MM.1S (cell line): ENCODE measurements at regions not wholly inside any gene's neighbourhood (a gene's known extent, or its start where the extent isn't known, plus 50 kb on each side); places are given as distances from the start of the nearest gene placed in this dataset.

ENCODE experiments used
- EZH2 ChIP-seq: fragments of 300-600 bp; sonication (generic); optimal IDR thresholded peaks from 2 replicates; pipeline ENCODE3; 2017; ENCODE audit warnings: low read depth, mild to moderate bottlenecking, antibody characterized with exemption, low read length, mixed read lengths
- TF ChIP-seq, protein P1 (sequence below): fragments of 300-600 bp; sonication (generic); IDR thresholded peaks from 2 replicates; pipeline ENCODE4 v1.5.1; 2016; ENCODE audit warnings: antibody characterized with exemption, low read length, mixed read lengths

DNA sequence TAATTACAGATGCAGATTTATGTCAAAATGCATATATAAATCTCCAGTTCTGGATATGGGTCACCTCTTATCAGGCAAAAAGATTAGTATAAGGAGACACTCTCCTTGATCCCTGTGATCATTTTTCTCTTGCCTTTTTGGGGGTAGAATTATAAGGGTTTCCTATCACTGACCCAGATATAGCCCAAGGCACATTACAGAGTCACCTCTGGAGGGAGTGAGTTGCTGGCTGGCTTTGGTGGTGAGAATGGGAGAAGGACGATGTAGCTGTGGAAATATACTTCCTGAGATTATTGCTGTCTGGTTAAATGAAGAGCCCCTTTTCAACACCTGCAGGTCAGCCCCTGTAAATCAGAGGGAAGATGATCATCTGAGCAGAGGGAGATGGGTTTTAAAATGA lies 418.7 kb downstream of the MTX2 start:
- TF ChIP-seq, protein P1, sequence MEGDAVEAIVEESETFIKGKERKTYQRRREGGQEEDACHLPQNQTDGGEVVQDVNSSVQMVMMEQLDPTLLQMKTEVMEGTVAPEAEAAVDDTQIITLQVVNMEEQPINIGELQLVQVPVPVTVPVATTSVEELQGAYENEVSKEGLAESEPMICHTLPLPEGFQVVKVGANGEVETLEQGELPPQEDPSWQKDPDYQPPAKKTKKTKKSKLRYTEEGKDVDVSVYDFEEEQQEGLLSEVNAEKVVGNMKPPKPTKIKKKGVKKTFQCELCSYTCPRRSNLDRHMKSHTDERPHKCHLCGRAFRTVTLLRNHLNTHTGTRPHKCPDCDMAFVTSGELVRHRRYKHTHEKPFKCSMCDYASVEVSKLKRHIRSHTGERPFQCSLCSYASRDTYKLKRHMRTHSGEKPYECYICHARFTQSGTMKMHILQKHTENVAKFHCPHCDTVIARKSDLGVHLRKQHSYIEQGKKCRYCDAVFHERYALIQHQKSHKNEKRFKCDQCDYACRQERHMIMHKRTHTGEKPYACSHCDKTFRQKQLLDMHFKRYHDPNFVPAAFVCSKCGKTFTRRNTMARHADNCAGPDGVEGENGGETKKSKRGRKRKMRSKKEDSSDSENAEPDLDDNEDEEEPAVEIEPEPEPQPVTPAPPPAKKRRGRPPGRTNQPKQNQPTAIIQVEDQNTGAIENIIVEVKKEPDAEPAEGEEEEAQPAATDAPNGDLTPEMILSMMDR = no peak
- no peak for TF ChIP-seq EZH2
